ENCODE measurements at regions not wholly inside any gene's neighbourhood (a gene's known extent, or its start where the extent isn't known, plus 50 kb on each side); places are given as distances from the start of the nearest gene placed in this dataset.
"Not testable (repeated sequence)": the region's sequence is repeated elsewhere in the genome, so short reads cannot be mapped to it uniquely, and the experiment has no call there.

DNA sequence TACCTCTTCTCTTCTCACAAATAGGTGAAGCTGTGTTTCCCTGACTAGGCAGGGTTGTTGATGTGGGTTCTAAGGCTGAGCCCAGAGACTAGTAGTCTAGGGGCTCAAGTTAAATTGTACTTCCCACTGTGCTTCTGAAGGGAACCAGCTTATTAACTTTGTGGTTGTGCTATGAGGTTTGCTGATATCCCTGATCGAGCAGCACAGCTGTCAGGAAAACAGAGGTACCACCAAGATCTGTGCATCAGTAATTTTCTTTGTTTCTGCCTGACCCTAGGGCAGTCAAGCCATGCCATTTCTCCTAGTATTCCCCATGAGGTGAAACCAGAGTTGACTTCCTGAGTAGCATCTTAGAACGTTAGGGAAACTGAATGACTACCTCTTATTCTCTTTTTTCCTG lies 853.8 kb upstream of the MIR17HG start:
- TF ChIP-seq, protein P1, sequence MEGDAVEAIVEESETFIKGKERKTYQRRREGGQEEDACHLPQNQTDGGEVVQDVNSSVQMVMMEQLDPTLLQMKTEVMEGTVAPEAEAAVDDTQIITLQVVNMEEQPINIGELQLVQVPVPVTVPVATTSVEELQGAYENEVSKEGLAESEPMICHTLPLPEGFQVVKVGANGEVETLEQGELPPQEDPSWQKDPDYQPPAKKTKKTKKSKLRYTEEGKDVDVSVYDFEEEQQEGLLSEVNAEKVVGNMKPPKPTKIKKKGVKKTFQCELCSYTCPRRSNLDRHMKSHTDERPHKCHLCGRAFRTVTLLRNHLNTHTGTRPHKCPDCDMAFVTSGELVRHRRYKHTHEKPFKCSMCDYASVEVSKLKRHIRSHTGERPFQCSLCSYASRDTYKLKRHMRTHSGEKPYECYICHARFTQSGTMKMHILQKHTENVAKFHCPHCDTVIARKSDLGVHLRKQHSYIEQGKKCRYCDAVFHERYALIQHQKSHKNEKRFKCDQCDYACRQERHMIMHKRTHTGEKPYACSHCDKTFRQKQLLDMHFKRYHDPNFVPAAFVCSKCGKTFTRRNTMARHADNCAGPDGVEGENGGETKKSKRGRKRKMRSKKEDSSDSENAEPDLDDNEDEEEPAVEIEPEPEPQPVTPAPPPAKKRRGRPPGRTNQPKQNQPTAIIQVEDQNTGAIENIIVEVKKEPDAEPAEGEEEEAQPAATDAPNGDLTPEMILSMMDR (IDR thresholded peaks at IDR 0.05; ENCODE audit: extremely low read depth, missing control alignments), result no peak
- no peak for DNase-seq (ENCODE audit: low spot score)

DNA sequence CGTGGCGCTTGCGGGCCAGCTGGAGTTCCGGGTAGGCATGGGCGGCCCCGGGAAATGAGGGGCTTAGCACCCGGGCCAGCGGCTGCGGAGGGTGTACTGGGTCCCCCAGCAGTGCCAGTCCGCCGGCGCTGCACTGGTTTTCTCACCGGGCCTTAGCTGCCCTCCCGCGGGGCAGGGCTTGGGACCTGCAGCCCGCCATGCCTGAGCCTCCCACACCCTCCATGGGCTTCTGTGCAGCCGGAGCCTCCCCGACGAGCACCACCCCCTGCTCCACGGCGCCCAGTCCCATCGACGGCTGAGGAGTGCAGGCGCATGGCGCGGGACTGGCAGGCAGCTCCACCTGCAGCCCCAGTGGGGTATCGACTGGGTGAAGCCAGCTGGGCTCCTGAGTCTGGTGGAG lies 852.6 kb upstream of the MIR17HG start:
- DNase-seq (ENCODE audit: low spot score), result not testable (repeated sequence)

DNA sequence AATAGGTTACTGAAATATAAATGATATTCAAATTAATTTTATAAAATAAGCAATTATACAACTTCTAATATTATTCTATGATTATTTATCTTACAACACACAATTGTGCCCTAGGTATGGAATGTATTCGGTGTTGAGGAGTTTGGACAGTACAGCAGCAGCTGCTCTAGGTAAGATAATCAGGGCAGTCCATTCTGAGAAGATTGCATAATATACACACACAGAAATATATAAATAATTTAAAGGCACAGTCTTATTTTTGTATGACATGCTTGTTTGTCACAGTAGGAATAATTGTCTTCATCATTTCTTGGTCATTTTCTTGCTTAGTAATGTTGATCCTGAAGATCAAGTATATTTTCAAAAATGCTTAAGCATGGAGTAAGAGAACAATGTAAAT lies 849.4 kb upstream of the MIR17HG start:
- TF ChIP-seq, protein P1 (IDR thresholded peaks at IDR 0.05; ENCODE audit: extremely low read depth, missing control alignments), result no peak
- no peak for DNase-seq (ENCODE audit: low spot score)

DNA sequence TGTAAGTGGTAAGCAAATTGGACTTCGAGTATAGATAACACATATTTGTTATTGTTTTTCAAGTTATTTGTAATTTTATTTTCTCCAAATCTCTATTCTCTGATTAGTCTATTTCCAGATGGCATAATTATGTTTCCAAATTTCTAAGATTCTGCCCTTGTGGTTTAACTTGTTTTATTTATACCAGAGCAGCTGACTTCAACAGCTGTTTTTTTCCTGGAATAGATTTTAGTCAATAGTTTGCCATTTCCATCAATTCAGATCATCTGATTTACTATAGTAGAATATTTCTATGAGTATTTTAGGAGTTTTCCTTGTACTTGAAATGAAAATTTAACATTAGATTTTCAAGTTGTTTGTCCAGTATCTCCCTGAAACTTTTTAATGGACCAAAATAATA lies 848.7 kb upstream of the MIR17HG start:
- DNase-seq (ENCODE audit: low spot score), result no peak

DNA sequence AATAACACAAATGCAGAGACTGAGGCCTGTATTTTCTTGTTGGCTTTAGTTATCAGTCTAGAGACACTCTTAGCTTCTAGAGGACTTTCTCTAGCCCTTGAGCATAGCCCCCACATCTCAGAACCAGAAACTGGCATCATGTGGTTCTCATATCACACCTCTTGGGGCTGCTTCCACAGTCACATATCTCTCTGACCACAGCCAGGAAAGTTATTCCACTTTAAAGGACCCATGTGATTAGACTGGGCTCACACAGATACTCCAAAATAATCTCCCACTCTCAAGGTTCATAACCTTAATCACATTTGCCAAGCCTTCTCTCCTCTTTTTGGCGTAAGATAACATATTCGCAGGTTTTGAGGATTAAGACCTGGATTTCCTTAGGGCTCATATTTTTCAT lies 846.9 kb upstream of the MIR17HG start:
- TF ChIP-seq, protein P1 (IDR thresholded peaks at IDR 0.05; ENCODE audit: extremely low read depth, missing control alignments), result no peak
- no peak for DNase-seq (ENCODE audit: low spot score)

More for the DNA sequence above, 848.7 kb upstream of the MIR17HG start:
- TF ChIP-seq, protein P1 (IDR thresholded peaks at IDR 0.05; ENCODE audit: extremely low read depth, missing control alignments), result no peak

DNA sequence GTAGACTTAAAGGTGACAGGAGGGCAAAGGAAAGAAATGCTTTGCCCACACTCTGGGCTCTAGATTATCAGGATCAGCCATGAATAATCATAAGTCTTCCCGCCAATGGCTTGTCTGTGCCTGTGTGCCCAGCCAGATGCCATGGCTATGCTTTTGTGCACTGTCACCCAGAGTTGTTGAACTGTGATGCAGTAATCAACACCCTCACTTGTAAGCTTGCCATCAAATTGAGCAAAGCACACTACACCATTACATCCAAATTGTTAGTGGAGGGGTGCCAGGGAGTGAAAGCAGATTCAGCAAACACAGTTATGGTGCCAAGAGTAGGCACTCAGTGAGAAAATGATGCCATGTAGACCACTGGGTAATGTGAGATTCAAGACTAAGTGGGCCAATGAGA lies 845.3 kb upstream of the MIR17HG start:
- no peak for DNase-seq (ENCODE audit: low spot score)
- TF ChIP-seq, protein P1 (IDR thresholded peaks at IDR 0.05; ENCODE audit: extremely low read depth, missing control alignments), result no peak

DNA sequence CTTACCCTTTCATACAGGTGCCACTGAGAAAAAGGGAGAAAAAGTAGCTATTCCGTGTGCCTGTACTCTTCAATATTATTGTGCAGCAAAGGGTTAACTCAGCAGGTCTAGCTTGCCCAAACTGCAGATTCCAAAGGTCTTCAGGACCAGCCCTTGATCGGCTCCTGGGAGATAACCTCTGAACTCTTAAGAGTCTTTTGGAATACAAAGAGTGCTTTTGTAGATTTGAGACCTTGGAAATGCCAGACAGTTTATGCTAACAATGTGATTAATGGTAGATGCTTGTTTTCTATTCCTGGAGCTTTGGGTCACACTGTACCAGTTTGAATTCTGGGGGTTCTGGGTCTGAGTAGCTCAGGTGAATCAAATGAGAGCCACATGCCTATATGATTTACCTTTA lies 844.7 kb upstream of the MIR17HG start:
- TF ChIP-seq, protein P1 (IDR thresholded peaks at IDR 0.05; ENCODE audit: extremely low read depth, missing control alignments), result no peak
- DNase-seq (ENCODE audit: low spot score), result no peak

DNA sequence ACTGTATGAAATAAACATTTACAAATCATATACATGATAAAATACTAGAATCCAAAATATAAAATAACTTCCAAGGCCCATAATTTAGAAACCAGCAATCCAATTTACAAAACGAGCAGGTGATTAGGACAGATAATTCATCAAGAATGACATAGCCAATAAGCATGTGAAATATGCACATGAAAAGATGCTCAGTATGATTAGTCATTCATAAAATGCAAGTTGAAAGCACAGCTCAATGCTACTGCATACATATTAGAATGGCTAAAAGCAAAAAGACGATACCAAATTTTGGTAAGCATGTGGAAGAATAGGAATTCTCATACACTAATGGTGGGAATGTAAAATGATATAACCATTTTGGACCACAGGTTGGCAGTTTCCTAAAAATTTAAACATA lies 837.2 kb upstream of the MIR17HG start:
- TF ChIP-seq, protein P1 (IDR thresholded peaks at IDR 0.05; ENCODE audit: extremely low read depth, missing control alignments), result no peak
- no peak for DNase-seq (ENCODE audit: low spot score)
